Endothelial cell (in vitro differentiated cells): ENCODE measurements at regions not wholly inside any gene's neighbourhood (a gene's known extent, or its start where the extent isn't known, plus 50 kb on each side); places are given as distances from the start of the nearest gene placed in this dataset.
"Not testable (repeated sequence)": the region's sequence is repeated elsewhere in the genome, so short reads cannot be mapped to it uniquely, and the experiment has no call there.

Experiments used
- DNase-seq: peaks from one replicate; pipeline ENCODE4 v3.0.0; 2021; ENCODE audit warnings: low spot score
- H3K27ac Mint-ChIP-seq: one replicate; pipeline ENCODE4 v1.8.0; 2021; ENCODE audit warnings: mixed read lengths, inconsistent platforms; ENCODE audit not compliant: unreplicated experiment
- H3K27me3 Mint-ChIP-seq: one replicate; pipeline ENCODE4 v1.8.0; 2021; ENCODE audit warnings: mild to moderate bottlenecking, moderate library complexity, mixed read lengths, inconsistent platforms; ENCODE audit not compliant: unreplicated experiment
- H3K36me3 Mint-ChIP-seq: one replicate; pipeline ENCODE4 v1.8.0; 2021; ENCODE audit warnings: mild to moderate bottlenecking, low read depth, mixed read lengths, inconsistent platforms; ENCODE audit not compliant: unreplicated experiment
- H3K4me1 Mint-ChIP-seq: one replicate; pipeline ENCODE4 v1.8.0; 2021; ENCODE audit warnings: mild to moderate bottlenecking, mixed read lengths, inconsistent platforms; ENCODE audit not compliant: unreplicated experiment
- H3K4me3 Mint-ChIP-seq: one replicate; pipeline ENCODE4 v1.8.0; 2021; ENCODE audit warnings: mild to moderate bottlenecking, mixed read lengths, inconsistent platforms; ENCODE audit not compliant: unreplicated experiment
- H3K9me3 Mint-ChIP-seq: one replicate; pipeline ENCODE4 v1.8.0; 2021; ENCODE audit warnings: mixed read lengths, inconsistent platforms; ENCODE audit not compliant: unreplicated experiment
- TF ChIP-seq, protein P1 (sequence below): fragments of 200-600 bp; sonication (generic); IDR thresholded peaks from one replicate; pipeline ENCODE4 v1.5.0; 2021; ENCODE audit warnings: antibody characterized with exemption; ENCODE audit not compliant: unreplicated experiment

DNA sequence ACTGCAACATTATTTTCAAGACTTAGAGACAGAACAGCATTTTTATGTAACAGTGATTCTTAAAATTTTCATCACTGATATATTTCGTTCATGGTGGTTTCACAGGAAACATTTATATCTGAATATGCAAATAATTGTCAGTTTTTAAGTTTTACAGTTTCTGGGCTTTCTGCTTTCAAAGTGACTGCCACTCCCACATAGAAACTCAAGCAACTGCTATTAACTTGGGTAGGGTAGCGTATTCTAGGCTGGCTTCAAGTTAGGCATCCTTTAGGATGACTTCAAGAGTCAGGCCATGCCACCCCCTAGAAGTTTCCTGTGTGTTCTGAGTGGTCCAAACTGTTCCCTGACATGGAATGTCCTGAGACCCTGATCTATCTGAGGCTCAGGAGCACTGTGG lies 123.6 kb upstream of the TSPAN8 start:
- TF ChIP-seq, protein P1, sequence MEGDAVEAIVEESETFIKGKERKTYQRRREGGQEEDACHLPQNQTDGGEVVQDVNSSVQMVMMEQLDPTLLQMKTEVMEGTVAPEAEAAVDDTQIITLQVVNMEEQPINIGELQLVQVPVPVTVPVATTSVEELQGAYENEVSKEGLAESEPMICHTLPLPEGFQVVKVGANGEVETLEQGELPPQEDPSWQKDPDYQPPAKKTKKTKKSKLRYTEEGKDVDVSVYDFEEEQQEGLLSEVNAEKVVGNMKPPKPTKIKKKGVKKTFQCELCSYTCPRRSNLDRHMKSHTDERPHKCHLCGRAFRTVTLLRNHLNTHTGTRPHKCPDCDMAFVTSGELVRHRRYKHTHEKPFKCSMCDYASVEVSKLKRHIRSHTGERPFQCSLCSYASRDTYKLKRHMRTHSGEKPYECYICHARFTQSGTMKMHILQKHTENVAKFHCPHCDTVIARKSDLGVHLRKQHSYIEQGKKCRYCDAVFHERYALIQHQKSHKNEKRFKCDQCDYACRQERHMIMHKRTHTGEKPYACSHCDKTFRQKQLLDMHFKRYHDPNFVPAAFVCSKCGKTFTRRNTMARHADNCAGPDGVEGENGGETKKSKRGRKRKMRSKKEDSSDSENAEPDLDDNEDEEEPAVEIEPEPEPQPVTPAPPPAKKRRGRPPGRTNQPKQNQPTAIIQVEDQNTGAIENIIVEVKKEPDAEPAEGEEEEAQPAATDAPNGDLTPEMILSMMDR = no peak
- Mint-ChIP-seq H3K4me1 (no peaks in the 10 kb centered on the region), H3K9me3 (no peaks in the 10 kb centered on the region), H3K27me3 (no peaks in the 10 kb centered on the region), H3K4me3 (no peak overlapping the region), H3K36me3 (no peaks in the 10 kb centered on the region), H3K27ac (no peak overlapping the region)
- no peak for DNase-seq

DNA sequence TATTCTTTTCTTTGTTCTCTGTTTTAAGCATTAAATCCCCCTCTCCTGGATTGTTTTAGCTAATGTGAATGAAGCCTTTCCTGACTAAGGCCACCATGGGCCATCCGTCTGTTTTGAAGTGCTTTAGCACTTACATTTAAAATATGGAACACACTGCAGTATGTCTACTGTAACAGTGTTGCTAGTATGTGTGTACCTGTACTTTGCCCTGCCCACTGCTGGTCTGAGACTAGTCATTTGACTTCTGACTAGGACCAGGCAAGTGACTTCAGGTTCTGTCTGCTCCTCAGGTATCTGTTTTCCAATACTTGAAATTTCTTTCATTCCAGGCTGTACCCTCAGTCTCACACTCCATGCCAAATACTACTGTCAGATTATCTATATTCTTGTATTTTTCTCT lies 120.1 kb upstream of the TSPAN8 start:
- Mint-ChIP-seq H3K4me3 (no peak overlapping the region), H3K9me3 (no peaks in the 10 kb centered on the region), H3K27me3 (no peaks in the 10 kb centered on the region), H3K4me1 (no peaks in the 10 kb centered on the region), H3K27ac (no peak overlapping the region), H3K36me3 (no peaks in the 10 kb centered on the region)
- TF ChIP-seq, protein P1 = no peak
- DNase-seq = no peak

DNA sequence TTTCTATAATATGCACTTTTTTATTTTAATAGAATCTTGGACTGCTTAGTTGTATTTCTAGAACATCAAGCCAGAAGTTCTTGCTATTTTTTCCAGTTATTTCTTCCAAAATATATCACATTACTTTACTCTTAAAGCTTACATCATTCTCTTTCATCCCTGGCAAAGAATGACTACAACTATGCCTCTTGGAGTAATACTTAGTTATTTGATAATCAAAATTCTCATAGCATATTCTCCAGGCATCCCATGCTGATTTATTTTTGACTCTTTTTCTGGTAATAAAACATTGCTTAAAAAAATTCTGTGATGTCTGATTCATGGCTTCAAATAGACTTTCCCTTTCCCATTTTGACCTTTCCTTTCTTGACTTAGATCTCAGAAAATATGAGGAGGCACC lies 118.7 kb upstream of the TSPAN8 start:
- no peaks in the 10 kb centered on the region for H3K9me3 Mint-ChIP-seq
- H3K36me3 Mint-ChIP-seq = no peaks in the 10 kb centered on the region
- H3K4me1 Mint-ChIP-seq = no peaks in the 10 kb centered on the region
- TF ChIP-seq, protein P1 = no peak
- no peak overlapping the region for H3K4me3 Mint-ChIP-seq
- H3K27me3 Mint-ChIP-seq = no peaks in the 10 kb centered on the region
- DNase-seq = no peak
- no peak overlapping the region for H3K27ac Mint-ChIP-seq

DNA sequence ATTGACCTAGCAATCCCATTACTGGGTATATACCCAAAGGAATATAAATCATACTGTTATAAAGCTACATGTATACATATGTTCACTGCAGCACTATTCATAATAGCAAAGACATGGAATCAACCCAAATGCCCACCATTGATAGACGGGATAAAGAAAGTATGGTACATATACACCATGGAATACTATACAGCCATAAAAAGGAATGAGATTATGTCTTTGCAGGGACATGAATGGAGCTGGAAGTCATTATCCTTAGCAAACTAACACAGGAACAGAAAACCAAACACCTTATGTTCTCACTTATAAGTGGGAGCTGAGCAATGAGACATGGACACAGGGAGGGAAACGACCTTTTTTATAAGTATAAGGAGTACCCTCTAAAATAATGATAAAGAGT lies 113.0 kb upstream of the TSPAN8 start:
- H3K36me3 Mint-ChIP-seq, H3K9me3 Mint-ChIP-seq, H3K4me3 Mint-ChIP-seq, DNase-seq, H3K27me3 Mint-ChIP-seq, H3K27ac Mint-ChIP-seq, H3K4me1 Mint-ChIP-seq: not testable (repeated sequence)

DNA sequence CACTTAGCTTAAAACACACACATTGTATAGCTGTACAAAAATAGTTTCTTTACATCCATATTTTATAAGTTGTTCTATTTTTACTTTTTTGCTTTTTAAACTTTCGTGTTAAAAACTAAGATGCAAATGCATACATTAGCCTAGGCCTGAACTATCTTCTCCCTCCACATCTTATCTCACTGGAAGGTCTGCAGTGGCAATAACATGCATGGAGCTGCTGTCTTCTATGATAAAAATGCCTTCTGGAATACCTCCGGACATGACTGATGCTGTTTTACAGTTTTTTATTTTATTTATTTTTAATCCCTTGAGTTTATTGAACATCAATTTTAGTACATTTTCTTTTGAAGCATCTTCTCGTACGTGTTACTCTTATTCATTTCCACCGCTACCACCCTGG lies 112.3 kb upstream of the TSPAN8 start:
- no peak overlapping the region for H3K27ac Mint-ChIP-seq
- no peaks in the 10 kb centered on the region for H3K4me1 Mint-ChIP-seq
- H3K36me3 Mint-ChIP-seq = no peaks in the 10 kb centered on the region
- no peak overlapping the region for H3K4me3 Mint-ChIP-seq
- no peaks in the 10 kb centered on the region for H3K9me3 Mint-ChIP-seq
- TF ChIP-seq, protein P1 = no peak
- no peak for DNase-seq
- no peaks in the 10 kb centered on the region for H3K27me3 Mint-ChIP-seq

DNA sequence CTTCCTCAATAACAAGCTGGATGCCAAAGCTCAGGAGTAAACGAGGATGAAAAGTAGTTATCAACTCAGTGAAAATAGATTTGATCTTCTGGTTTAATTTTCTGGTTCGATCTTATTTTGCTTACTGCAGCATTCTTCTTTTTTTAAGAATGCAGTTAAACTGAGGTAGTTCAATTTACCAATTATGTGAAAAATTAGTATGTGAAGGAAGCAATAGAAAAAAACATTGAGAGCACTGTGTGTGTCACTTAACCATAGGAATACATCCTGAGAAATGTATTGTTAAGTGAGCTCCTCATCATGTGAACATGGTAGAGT lies 111.4 kb upstream of the TSPAN8 start:
- TF ChIP-seq, protein P1 = no peak
- Mint-ChIP-seq H3K27me3 (no peaks in the 10 kb centered on the region), H3K4me1 (no peaks in the 10 kb centered on the region), H3K36me3 (no peaks in the 10 kb centered on the region), H3K27ac (no peak overlapping the region), H3K9me3 (no peaks in the 10 kb centered on the region), H3K4me3 (no peak overlapping the region)
- DNase-seq = no peak
